ENCODE measurements at regions not wholly inside any gene's neighbourhood (a gene's known extent, or its start where the extent isn't known, plus 50 kb on each side); places are given as distances from the start of the nearest gene placed in this dataset.

- TF ChIP-seq EZH2 (IDR thresholded peaks at IDR 0.05) (no peak), POLR2AphosphoS5 (IDR thresholded peaks at IDR 0.05; ENCODE audit: borderline replicate concordance, low read depth, low read length) (no peak), FOXP2 (optimal IDR thresholded peaks at IDR 0.05; ENCODE audit: control extremely low read depth, extremely low read length, insufficient read depth) (no peak)
Observed at GRCh38 chr6:4289770-4290320, 154.5 kb upstream of the ECI2 start.

Data from SK-N-MC (cell line).